Neural progenitor cell (in vitro differentiated cells): ENCODE measurements at regions not wholly inside any gene's neighbourhood (a gene's known extent, or its start where the extent isn't known, plus 50 kb on each side); places are given as distances from the start of the nearest gene placed in this dataset.

Experiments used
- DNase-seq: peaks from one replicate; pipeline ENCODE4 v3.0.0-alpha.2; 2016; ENCODE audit warnings: low spot score
- H2AFZ ChIP-seq: fragments of 200-600 bp; sonication (generic); replicated peaks from 2 replicates; pipeline ENCODE4 v1.6.1; 2016; ENCODE audit warnings: antibody characterized with exemption
- H3F3A ChIP-seq: fragments of 200-600 bp; sonication (generic); 2 replicates; pipeline ENCODE4 v1.6.1; 2016; ENCODE audit warnings: antibody characterized with exemption, low read depth
- H3K27ac ChIP-seq: fragments of 200-600 bp; sonication (generic); 2 replicates; pipeline ENCODE4 v1.5.1; 2016; ENCODE audit warnings: mild to moderate bottlenecking
- H3K27me3 ChIP-seq: fragments of 200-600 bp; sonication (generic); 2 replicates; pipeline ENCODE4 v1.6.1; 2016; ENCODE audit warnings: mild to moderate bottlenecking, moderate library complexity
- H3K36me3 ChIP-seq: fragments of 200-600 bp; sonication (generic); 2 replicates; pipeline ENCODE4 v1.5.1; 2016
- H3K4me1 ChIP-seq: fragments of 200-600 bp; sonication (generic); 2 replicates; pipeline ENCODE4 v1.6.1; 2016; ENCODE audit warnings: mixed run types
- H3K4me2 ChIP-seq: fragments of 200-600 bp; sonication (generic); 2 replicates; pipeline ENCODE4 v1.6.1; 2016
- H3K4me3 ChIP-seq: fragments of 200-600 bp; sonication (generic); 2 replicates; pipeline ENCODE4 v1.5.1; 2016
- H3K79me2 ChIP-seq: fragments of 200-600 bp; sonication (generic); 2 replicates; pipeline ENCODE4 v1.6.1; 2016; ENCODE audit warnings: low read depth
- H3K9ac ChIP-seq: fragments of 200-600 bp; sonication (generic); 2 replicates; pipeline ENCODE4 v1.6.1; 2016
- H3K9me3 ChIP-seq: fragments of 200-600 bp; sonication (generic); 2 replicates; pipeline ENCODE4 v1.5.1; 2016; ENCODE audit warnings: low read depth
- H4K20me1 ChIP-seq: fragments of 200-600 bp; sonication (generic); 2 replicates; pipeline ENCODE4 v1.6.1; 2016; ENCODE audit warnings: low read depth
- H3K27ac Mint-ChIP-seq: 3 replicates; pipeline ENCODE4 v1.8.0; 2021; ENCODE audit warnings: mixed read lengths
- H3K27me3 Mint-ChIP-seq: 2 replicates; pipeline ENCODE4 v1.8.0; 2022; ENCODE audit warnings: low read depth, mild to moderate bottlenecking, inconsistent platforms, moderate library complexity, mixed read lengths; ENCODE audit not compliant: insufficient read depth
- H3K36me3 Mint-ChIP-seq: 3 replicates; pipeline ENCODE4 v1.8.0; 2021; ENCODE audit warnings: mixed read lengths
- H3K4me1 Mint-ChIP-seq: 3 replicates; pipeline ENCODE4 v1.8.0; 2021; ENCODE audit warnings: mixed read lengths
- H3K4me3 Mint-ChIP-seq: 3 replicates; pipeline ENCODE4 v1.8.0; 2021; ENCODE audit warnings: mild to moderate bottlenecking, moderate library complexity, mixed read lengths
- H3K9me3 Mint-ChIP-seq: 3 replicates; pipeline ENCODE4 v1.8.0; 2020; ENCODE audit warnings: mixed read lengths
- CTCF ChIP-seq: fragments of 200-600 bp; sonication (generic); IDR thresholded peaks from 2 replicates; pipeline ENCODE4 v1.5.1; 2017; ENCODE audit warnings: antibody characterized with exemption, mild to moderate bottlenecking
- EZH2 ChIP-seq: fragments of 200-600 bp; sonication (generic); IDR thresholded peaks from 2 replicates; pipeline ENCODE4 v1.6.1; 2017; ENCODE audit warnings: antibody characterized with exemption, mild to moderate bottlenecking, moderate library complexity
- EZH2phosphoT487 ChIP-seq: fragments of 200-600 bp; sonication (generic); IDR thresholded peaks from 2 replicates; pipeline ENCODE4 v1.6.1; 2017; ENCODE audit warnings: antibody characterized with exemption

- Histone ChIP-seq H3K4me3 (no peak overlapping the region), H3K9ac (no peak overlapping the region), H2AFZ (no peak overlapping the region), H3K27me3 (no peaks in the 10 kb centered on the region), H3K9me3 (no peaks in the 10 kb centered on the region), H3K36me3 (no peaks in the 10 kb centered on the region), H3K79me2 (no peaks in the 10 kb centered on the region), H3K27ac (no peak overlapping the region), H3K4me1 (peaks cover 13% of the 10 kb centered on the region), H3K4me2 (no peak overlapping the region), H3F3A (no peaks in the 10 kb centered on the region), H4K20me1 (no peaks in the 10 kb centered on the region)
- H3K4me3 Mint-ChIP-seq = no peak overlapping the region
- peak; percentile 24 for DNase-seq
- TF ChIP-seq EZH2phosphoT487 = no peak
- no peak for TF ChIP-seq CTCF
- no peak for TF ChIP-seq EZH2
- H3K9me3 Mint-ChIP-seq = no peaks in the 10 kb centered on the region
- H3K36me3 Mint-ChIP-seq = no peaks in the 10 kb centered on the region
- H3K27ac Mint-ChIP-seq = peak overlapping the region; percentile 23
- peaks cover 18% of the 10 kb centered on the region for H3K4me1 Mint-ChIP-seq
- H3K27me3 Mint-ChIP-seq = no peaks in the 10 kb centered on the region
These were observed 1073.7 kb downstream of the PDHA2 start for GRCh38 chr4:96913441-96914080.

- H3K27ac Mint-ChIP-seq = no peak overlapping the region
- H3K4me1 Mint-ChIP-seq = peaks cover 18% of the 10 kb centered on the region
- no peak overlapping the region for H3K4me2 ChIP-seq
- H3K27me3 ChIP-seq = no peaks in the 10 kb centered on the region
- H3K9ac ChIP-seq = no peak overlapping the region
- H3K4me3 Mint-ChIP-seq = no peak overlapping the region
- peak; percentile 61 for DNase-seq
- H3K36me3 ChIP-seq = no peaks in the 10 kb centered on the region
- no peaks in the 10 kb centered on the region for H3K79me2 ChIP-seq
- H3K9me3 Mint-ChIP-seq = peaks cover 11% of the 10 kb centered on the region
- no peak for TF ChIP-seq CTCF
- TF ChIP-seq EZH2phosphoT487 = no peak
- no peak for TF ChIP-seq EZH2
- H3K4me3 ChIP-seq = no peak overlapping the region
- H3K27ac ChIP-seq = no peak overlapping the region
- peaks cover 3% of the 10 kb centered on the region for H3K36me3 Mint-ChIP-seq
- H3K27me3 Mint-ChIP-seq = no peaks in the 10 kb centered on the region
- no peaks in the 10 kb centered on the region for H3F3A ChIP-seq
- peaks cover 13% of the 10 kb centered on the region for H3K4me1 ChIP-seq
- H3K9me3 ChIP-seq = no peaks in the 10 kb centered on the region
- no peak overlapping the region for H2AFZ ChIP-seq
- H4K20me1 ChIP-seq = no peaks in the 10 kb centered on the region
These were observed 1076.8 kb downstream of the PDHA2 start for GRCh38 chr4:96916711-96917110.

GRCh38 chr4:96936886-96937285 lies 1097.0 kb downstream of the PDHA2 start:
- H3K9me3 Mint-ChIP-seq = peaks cover 5% of the 10 kb centered on the region
- Histone ChIP-seq H4K20me1 (no peaks in the 10 kb centered on the region), H3K4me2 (no peak overlapping the region), H3K4me1 (peaks cover 5% of the 10 kb centered on the region), H3K36me3 (no peaks in the 10 kb centered on the region), H3F3A (no peaks in the 10 kb centered on the region), H3K9me3 (no peaks in the 10 kb centered on the region), H3K27me3 (no peaks in the 10 kb centered on the region), H3K79me2 (no peaks in the 10 kb centered on the region), H3K4me3 (no peak overlapping the region), H3K27ac (no peak overlapping the region), H3K9ac (no peak overlapping the region), H2AFZ (no peak overlapping the region)
- no peak for TF ChIP-seq EZH2
- no peak for TF ChIP-seq EZH2phosphoT487
- no peak for TF ChIP-seq CTCF
- H3K4me3 Mint-ChIP-seq = no peak overlapping the region
- no peak overlapping the region for H3K27ac Mint-ChIP-seq
- H3K27me3 Mint-ChIP-seq = no peaks in the 10 kb centered on the region
- DNase-seq = no peak
- no peaks in the 10 kb centered on the region for H3K4me1 Mint-ChIP-seq
- H3K36me3 Mint-ChIP-seq = no peaks in the 10 kb centered on the region
